GM23338 (cell line): ENCODE measurements at regions not wholly inside any gene's neighbourhood (a gene's known extent, or its start where the extent isn't known, plus 50 kb on each side); places are given as distances from the start of the nearest gene placed in this dataset.

Experiments
- ATAC-seq: fragments of 200-7000 bp; cut with Tn5 transposase; 3 replicates; pipeline ENCODE4 v1.9.1; 2020
- DNase-seq: peaks from one replicate; pipeline ENCODE4 v3.0.0-alpha.2; 2015; ENCODE audit warnings: low spot score
- H2AFZ ChIP-seq: fragments of 200-600 bp; sonication (generic); 2 replicates; pipeline ENCODE4 v1.8.0; 2016; ENCODE audit warnings: antibody characterized with exemption, mild to moderate bottlenecking, moderate library complexity
- H3F3A ChIP-seq: fragments of 200-600 bp; sonication (generic); replicated peaks from 2 replicates; pipeline ENCODE4 v1.8.0; 2017; ENCODE audit warnings: antibody characterized with exemption, mixed run types, low read depth
- H3K27ac ChIP-seq: fragments of 200-600 bp; sonication (generic); 2 replicates; pipeline ENCODE4 v1.6.1; 2016; ENCODE audit warnings: low read depth
- H3K27me3 ChIP-seq: fragments of 200-600 bp; sonication (generic); 2 replicates; pipeline ENCODE4 v1.8.0; 2016; ENCODE audit warnings: mild to moderate bottlenecking, mixed run types, moderate library complexity; ENCODE audit not compliant: insufficient read depth
- H3K36me3 ChIP-seq: fragments of 200-600 bp; sonication (generic); 2 replicates; pipeline ENCODE4 v1.8.0; 2016; ENCODE audit warnings: mild to moderate bottlenecking; ENCODE audit not compliant: insufficient read depth
- H3K4me1 ChIP-seq: fragments of 200-600 bp; sonication (generic); 2 replicates; pipeline ENCODE4 v1.8.0; 2016; ENCODE audit warnings: mild to moderate bottlenecking, moderate library complexity; ENCODE audit not compliant: insufficient read depth
- H3K4me2 ChIP-seq: fragments of 200-600 bp; sonication (generic); 2 replicates; pipeline ENCODE4 v1.7.1; 2017; ENCODE audit warnings: mixed run types
- H3K4me3 ChIP-seq: fragments of 200-600 bp; sonication (generic); 2 replicates; pipeline ENCODE4 v1.6.1; 2016; ENCODE audit warnings: mixed run types
- H3K79me2 ChIP-seq: fragments of 200-600 bp; sonication (generic); replicated peaks from 2 replicates; pipeline ENCODE4 v1.8.0; 2017; ENCODE audit warnings: mild to moderate bottlenecking; ENCODE audit not compliant: insufficient read depth
- H3K9me2 ChIP-seq: fragments of 200-600 bp; sonication (generic); 2 replicates; pipeline ENCODE4 v1.8.0; 2017; ENCODE audit not compliant: insufficient read depth
- H4K20me1 ChIP-seq: fragments of 200-600 bp; sonication (generic); replicated peaks from 2 replicates; pipeline ENCODE4 v1.8.0; 2017; ENCODE audit warnings: mild to moderate bottlenecking; ENCODE audit not compliant: insufficient read depth
- H3K27ac Mint-ChIP-seq: 2 replicates; pipeline ENCODE4 v1.8.0; 2020; ENCODE audit warnings: inconsistent platforms, mild to moderate bottlenecking, moderate library complexity, mixed read lengths
- H3K27me3 Mint-ChIP-seq: 3 replicates; pipeline ENCODE4 v1.8.0; 2022; ENCODE audit warnings: low read depth, mild to moderate bottlenecking, moderate library complexity, mixed read lengths, inconsistent platforms; ENCODE audit not compliant: insufficient read depth, poor library complexity
- H3K36me3 Mint-ChIP-seq: 3 replicates; pipeline ENCODE4 v1.8.0; 2021; ENCODE audit warnings: low read depth, mild to moderate bottlenecking, inconsistent platforms, moderate library complexity, mixed read lengths
- H3K4me1 Mint-ChIP-seq: 3 replicates; pipeline ENCODE4 v1.8.0; 2020; ENCODE audit warnings: mild to moderate bottlenecking, inconsistent platforms, mixed read lengths
- H3K4me3 Mint-ChIP-seq: 3 replicates; pipeline ENCODE4 v1.8.0; 2021; ENCODE audit warnings: moderate library complexity, mild to moderate bottlenecking, inconsistent platforms, mixed read lengths
- H3K9me3 Mint-ChIP-seq: 3 replicates; pipeline ENCODE4 v1.8.0; 2020; ENCODE audit warnings: moderate library complexity, mild to moderate bottlenecking, inconsistent platforms, mixed read lengths
- CREB1 ChIP-seq: fragments of 250-450 bp; sonication (Bioruptor Pico); IDR thresholded peaks from 2 replicates; pipeline ENCODE4 v1.5.0; 2020; ENCODE audit warnings: low read depth, mild to moderate bottlenecking, moderate library complexity
- CTCF ChIP-seq, 2 experiments: fragments of 200-600 bp in 1 of 2; sonication (generic) in 1 of 2; conservative IDR thresholded peaks; 2 replicates each; pipeline versions ENCODE4 v1.5.1 to v1.6.1; 2016 to 2017; ENCODE audit warnings: antibody characterized with exemption in 2 of 2, low read depth in 2 of 2, mild to moderate bottlenecking in 2 of 2, moderate library complexity in 1 of 2
- EZH2 ChIP-seq: fragments of 200-600 bp; sonication (generic); IDR thresholded peaks from one replicate; pipeline ENCODE4 v1.8.0; 2017; ENCODE audit warnings: antibody characterized with exemption, mild to moderate bottlenecking, low read depth; ENCODE audit not compliant: unreplicated experiment
- EZH2phosphoT487 ChIP-seq: fragments of 200-600 bp; sonication (generic); IDR thresholded peaks from one replicate; pipeline ENCODE4 v1.8.1; 2018; ENCODE audit warnings: antibody characterized with exemption; ENCODE audit not compliant: unreplicated experiment
- JUNB ChIP-seq: IDR thresholded peaks from one replicate; pipeline ENCODE4 v1.6.1; 2016; ENCODE audit warnings: antibody characterized with exemption; ENCODE audit not compliant: unreplicated experiment
- POLR2AphosphoS5 ChIP-seq: IDR thresholded peaks from 2 replicates; pipeline ENCODE4 v1.6.1; 2016; ENCODE audit warnings: antibody characterized with exemption, low read depth
- REST ChIP-seq: IDR thresholded peaks from one replicate; pipeline ENCODE4 v1.6.1; 2018; ENCODE audit warnings: antibody characterized with exemption; ENCODE audit not compliant: unreplicated experiment
- ZNF331 ChIP-seq: fragments of 250-450 bp; sonication (Bioruptor Pico); IDR thresholded peaks from 2 replicates; pipeline ENCODE4 v1.5.0; 2020; ENCODE audit warnings: low read depth, mild to moderate bottlenecking, moderate library complexity

- Mint-ChIP-seq H3K4me3 (no peak overlapping the region), H3K9me3 (no peaks in the 10 kb centered on the region; the same call in 2 of the 3 replicates), H3K27me3 (peaks cover 2% of the 10 kb centered on the region), H3K36me3 (no peaks in the 10 kb centered on the region), H3K27ac (no peak overlapping the region), H3K4me1 (peaks cover 4% of the 10 kb centered on the region; the same call in 2 of the 3 replicates)
- Histone ChIP-seq H3K79me2 (no peaks in the 10 kb centered on the region), H4K20me1 (no peaks in the 10 kb centered on the region), H3K27me3 (no peaks in the 10 kb centered on the region), H2AFZ (no peak overlapping the region), H3K9me2 (no peaks in the 10 kb centered on the region), H3K4me2 (no peak overlapping the region), H3K4me1 (no peaks in the 10 kb centered on the region), H3K27ac (no peak overlapping the region), H3K4me3 (no peak overlapping the region), H3F3A (no peaks in the 10 kb centered on the region), H3K36me3 (no peaks in the 10 kb centered on the region)
- DNase-seq = no peak
- ATAC-seq = no peak
- TF ChIP-seq POLR2AphosphoS5 (no peak), CTCF (conservative IDR thresholded peaks at IDR 0.05; ENCODE audit: low read depth in 2 of 2) (no peak), ZNF331 (CRISPR knock-in tag) (no peak)
These were observed 190.6 kb upstream of the SAMSN1 start for GRCh38 chr21:14736672-14737071.

- ATAC-seq (no peak), DNase-seq (no peak)
- no peaks in the 10 kb centered on the region for H3K9me2 ChIP-seq
- H3K36me3 Mint-ChIP-seq = no peaks in the 10 kb centered on the region
- H3K4me2 ChIP-seq = no peak overlapping the region
- no peaks in the 10 kb centered on the region for H4K20me1 ChIP-seq
- no peak overlapping the region for H2AFZ ChIP-seq
- TF ChIP-seq CTCF (conservative IDR thresholded peaks at IDR 0.05; ENCODE audit: low read depth in 2 of 2) = no peak
- TF ChIP-seq CREB1 = no peak
- TF ChIP-seq POLR2AphosphoS5 = no peak
- no peak for TF ChIP-seq ZNF331 (CRISPR knock-in tag)
- no peak for TF ChIP-seq EZH2
- peaks cover 2% of the 10 kb centered on the region for H3K27me3 Mint-ChIP-seq
- H3K4me3 ChIP-seq = no peak overlapping the region
- no peaks in the 10 kb centered on the region for H3F3A ChIP-seq
- peaks cover under 1% of the 10 kb centered on the region; the same call in 2 of the 3 replicates for H3K4me1 Mint-ChIP-seq
- no peaks in the 10 kb centered on the region for H3K79me2 ChIP-seq
- H3K27ac ChIP-seq = no peak overlapping the region
- H3K27me3 ChIP-seq = no peaks in the 10 kb centered on the region
- H3K4me3 Mint-ChIP-seq = no peak overlapping the region
- H3K4me1 ChIP-seq = no peaks in the 10 kb centered on the region
- H3K27ac Mint-ChIP-seq = no peak overlapping the region
- H3K36me3 ChIP-seq = no peaks in the 10 kb centered on the region
- no peaks in the 10 kb centered on the region; the same call in 2 of the 3 replicates for H3K9me3 Mint-ChIP-seq
These were observed 190.0 kb upstream of the SAMSN1 start for GRCh38 chr21:14736162-14736561.

- no peaks in the 10 kb centered on the region for H3K36me3 ChIP-seq
- H4K20me1 ChIP-seq = no peaks in the 10 kb centered on the region
- H3K4me2 ChIP-seq = no peak overlapping the region
- no peaks in the 10 kb centered on the region for H3K4me1 ChIP-seq
- no peak overlapping the region for H2AFZ ChIP-seq
- no peaks in the 10 kb centered on the region for H3K79me2 ChIP-seq
- Mint-ChIP-seq H3K4me3 (no peak overlapping the region), H3K27me3 (peaks cover 2% of the 10 kb centered on the region), H3K27ac (no peak overlapping the region), H3K9me3 (no peaks in the 10 kb centered on the region; the same call in 2 of the 3 replicates), H3K36me3 (no peaks in the 10 kb centered on the region), H3K4me1 (no peaks in the 10 kb centered on the region)
- H3K9me2 ChIP-seq = no peaks in the 10 kb centered on the region
- no peak for DNase-seq
- no peak overlapping the region for H3K27ac ChIP-seq
- H3K4me3 ChIP-seq = no peak overlapping the region
- no peak for ATAC-seq
- no peaks in the 10 kb centered on the region for H3F3A ChIP-seq
- H3K27me3 ChIP-seq = no peaks in the 10 kb centered on the region
- TF ChIP-seq REST (no peak), POLR2AphosphoS5 (no peak), EZH2phosphoT487 (no peak), JUNB (no peak), CTCF (conservative IDR thresholded peaks at IDR 0.05; ENCODE audit: low read depth in 2 of 2) (no peak)
These were observed 188.7 kb upstream of the SAMSN1 start for GRCh38 chr21:14734833-14735232.
